ENCODE measurements at regions not wholly inside any gene's neighbourhood (a gene's known extent, or its start where the extent isn't known, plus 50 kb on each side); places are given as distances from the start of the nearest gene placed in this dataset.

DNA sequence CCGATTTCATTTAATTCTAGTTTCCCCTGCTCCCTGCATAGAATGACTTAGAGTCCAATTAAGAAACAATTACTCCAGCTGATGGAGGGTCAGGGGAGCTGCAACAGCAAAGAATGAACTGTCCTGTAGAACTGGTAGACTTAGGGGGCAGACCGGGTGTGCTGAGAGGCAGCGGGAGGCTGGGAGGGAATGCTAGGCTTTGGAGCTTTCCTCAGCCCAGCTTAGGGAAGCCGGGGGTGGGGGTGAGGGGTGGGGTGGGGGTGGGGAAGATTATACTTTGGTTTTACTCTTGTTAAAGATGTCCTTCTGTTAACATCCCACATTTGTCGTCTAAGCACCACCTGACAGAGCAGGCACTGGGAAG lies 458.6 kb upstream of the ASIC2 start:
- no peaks in the 10 kb centered on the region for H3K4me1 ChIP-seq (ENCODE audit: control insufficient read depth, insufficient read depth, low read length)
- intact Hi-C loops (cut with micrococcal nuclease; ENCODE audit: unreplicated experiment) = loop anchor here (1.0 to 2.0 kb wide), 2 partner anchors 25 to 231 kb away; no protein-coding TSS in a partner anchor
- no peak for FAIRE-seq
- H3K36me3 ChIP-seq (ENCODE audit: control insufficient read depth in 2 of 2, insufficient read depth in 2 of 2, low read length in 1 of 2) = no peaks in the 10 kb centered on the region
- no peak overlapping the region for H2AFZ ChIP-seq (ENCODE audit: control insufficient read depth, low read depth, low read length)
- no peak overlapping the region for H3K9ac ChIP-seq (ENCODE audit: control insufficient read depth, insufficient read depth, low read length)
- SMC1A ChIA-PET (ENCODE audit: uncharacterized antibody, unreplicated experiment) = interaction anchor here (1.0 to 1.3 kb wide), 2 partner anchors 27 to 234 kb away, joined by 3 to 6 read pairs; no protein-coding TSS in a partner anchor
- RAD21 ChIA-PET (ENCODE audit: unreplicated experiment) = interaction anchor here (0.9 to 1.7 kb wide), 4 partner anchors 12 to 34 kb away, joined by 3 to 6 read pairs (median 4); no protein-coding TSS in a partner anchor
- TF ChIP-seq MXI1 (IDR thresholded peaks at IDR 0.05; ENCODE audit: low read depth, low read length) (no peak), EZH2 (IDR thresholded peaks at IDR 0.05; ENCODE audit: borderline replicate concordance, control insufficient read depth, low read depth, low read length) (no peak), ESRRA (IDR thresholded peaks at IDR 0.05; ENCODE audit: low read length) (no peak), POU2F2 (IDR thresholded peaks at IDR 0.05; ENCODE audit: borderline replicate concordance, low read depth, low read length) (no peak), ZBTB11 (CRISPR knock-in tag; IDR thresholded peaks at IDR 0.05) (no peak), CEBPB (IDR thresholded peaks at IDR 0.05; ENCODE audit: borderline replicate concordance in 1 of 2, low read depth in 2 of 2, low read length in 2 of 2) (no peak), NBN (IDR thresholded peaks at IDR 0.05) (no peak), ZNF217 (IDR thresholded peaks at IDR 0.05) (no peak), USF2 (IDR thresholded peaks at IDR 0.05; ENCODE audit: borderline replicate concordance, low read depth, low read length) (no peak), HDAC2 (IDR thresholded peaks at IDR 0.05) (no peak), EED (IDR thresholded peaks at IDR 0.05; ENCODE audit: low read depth) (no peak), ZNF207 (IDR thresholded peaks at IDR 0.05; ENCODE audit: borderline replicate concordance) (no peak)
- TF ChIP-seq, protein P1, sequence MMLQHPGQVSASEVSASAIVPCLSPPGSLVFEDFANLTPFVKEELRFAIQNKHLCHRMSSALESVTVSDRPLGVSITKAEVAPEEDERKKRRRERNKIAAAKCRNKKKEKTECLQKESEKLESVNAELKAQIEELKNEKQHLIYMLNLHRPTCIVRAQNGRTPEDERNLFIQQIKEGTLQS (IDR thresholded peaks at IDR 0.05; ENCODE audit: borderline replicate concordance, extremely low read depth, low read depth, low read length) = no peak
- no peaks in the 10 kb centered on the region for H4K20me1 ChIP-seq (ENCODE audit: control insufficient read depth, insufficient read depth)
- POLR2A ChIA-PET = no interaction called here
- H3K4me3 ChIP-seq = no peak overlapping the region
- H3K27ac ChIP-seq (ENCODE audit: control insufficient read depth, insufficient read depth) = no peak overlapping the region
- WGBS (ENCODE audit: insufficient coverage, insufficient replicate concordance, low lambda C conversion rate, missing lambda C conversion rate) = 5% methylated on average over 4 of the region's 5 CpGs
- no peaks in the 10 kb centered on the region for H3K79me2 ChIP-seq (ENCODE audit: control insufficient read depth, insufficient read depth, low read length)
- no peak overlapping the region; the same call in 1 of the 2 replicates for H3K4me2 ChIP-seq (ENCODE audit: control insufficient read depth, insufficient read depth)
- no peaks in the 10 kb centered on the region; the same call in 2 of the 3 replicates for H3K9me3 ChIP-seq (replicated peaks; ENCODE audit: control insufficient read depth, insufficient read depth, low read length)
- BruUV-seq (replicated peaks) = no TSS peak
- in situ Hi-C loops (cut with MboI) = loop anchor here (10.0 kb wide), 1 partner anchor 227 kb away; no protein-coding TSS in a partner anchor
- CTCF ChIA-PET = interaction anchor here (0.9 to 6.4 kb wide), 5 partner anchors 10 to 62 kb away, joined by 3 to 62 read pairs (median 6); no protein-coding TSS in a partner anchor
- DNase-seq (ENCODE audit: low read depth, low spot score) = no peak
- ATAC-seq = no peak
- no peaks in the 10 kb centered on the region; a peak in 1 of 4 replicates for H3K27me3 ChIP-seq (replicated peaks in 1 of 2; ENCODE audit: control insufficient read depth in 2 of 2, insufficient read depth in 2 of 2, low read length in 1 of 2)

Measured in GM12878 (cell line).